Gastroesophageal sphincter (tissue), 3 donors: ENCODE measurements at regions not wholly inside any gene's neighbourhood (a gene's known extent, or its start where the extent isn't known, plus 50 kb on each side); places are given as distances from the start of the nearest gene placed in this dataset.

Experiments used
- CTCF ChIP-seq, 4 experiments: fragments of 200-600 bp in 2 of 4; fragments of 450-650 bp in 2 of 4; sonication (generic) in 1 of 4; IDR thresholded peaks; one replicate each; pipeline ENCODE4 v1.5.1; 2017 to 2019; ENCODE audit warnings: antibody characterized with exemption in 4 of 4, mild to moderate bottlenecking in 2 of 4, moderate library complexity in 2 of 4
- POLR2A ChIP-seq, 2 donors: fragments of 450-650 bp; IDR thresholded peaks; one replicate each; pipeline ENCODE4 v1.6.1; 2017; ENCODE audit warnings: antibody characterized with exemption in 2 of 2, mild to moderate bottlenecking in 2 of 2, moderate library complexity in 1 of 2

- TF ChIP-seq CTCF (IDR thresholded peaks at IDR 0.05) (no peak), POLR2A (IDR thresholded peaks at IDR 0.05) (no peak)
Measured at GRCh38 chr1:199832451-199832850, 195.1 kb upstream of the NR5A2 start.
